PC-9 (cell line): ENCODE measurements at regions not wholly inside any gene's neighbourhood (a gene's known extent, or its start where the extent isn't known, plus 50 kb on each side); places are given as distances from the start of the nearest gene placed in this dataset.

Experiments
- BruUV-seq: library from RNA; stranded (reverse); fragments of 400-500 nt; replicated peaks from 2 replicates; lab custom pipeline; 2021; lab: Mats Ljungman, UMichigan
- CTCF ChIA-PET: fragments of 300-600 bp; sonication (Branson Sonifier 250); formaldehyde crosslinking; loops from one replicate; lab custom pipeline; 2022; ENCODE audit warnings: antibody characterized with exemption; lab: Charles Lee
- POLR2A ChIA-PET: fragments of 300-600 bp; sonication (Branson Sonifier 250); formaldehyde crosslinking; loops from one replicate; lab custom pipeline; 2022; ENCODE audit warnings: antibody characterized with exemption; ENCODE audit not compliant: unreplicated experiment; lab: Charles Lee
- DNase-seq, 2 experiments: peaks; one replicate each; pipeline versions ENCODE4 v3.0.0 to v3.0.0-alpha.2; 2015 to 2022; ENCODE audit warnings: mixed read lengths in 1 of 2
- H2AFZ ChIP-seq: fragments of 200-600 bp; sonication (generic); 2 replicates; pipeline ENCODE4 v1.8.1; 2017; ENCODE audit warnings: antibody characterized with exemption
- H3F3A ChIP-seq: fragments of 200-600 bp; sonication (generic); 2 replicates; pipeline ENCODE4 v1.8.1; 2017; ENCODE audit warnings: antibody characterized with exemption, mild to moderate bottlenecking, low read depth; ENCODE audit not compliant: insufficient read depth
- H3K27ac ChIP-seq: fragments of 200-600 bp; sonication (generic); 2 replicates; pipeline ENCODE4 v1.6.1; 2016; ENCODE audit warnings: mixed run types
- H3K27me3 ChIP-seq: fragments of 200-600 bp; sonication (generic); 2 replicates; pipeline ENCODE4 v1.6.1; 2016; ENCODE audit warnings: low read depth, mixed run types; ENCODE audit not compliant: insufficient read depth
- H3K36me3 ChIP-seq: fragments of 200-600 bp; sonication (generic); 2 replicates; pipeline ENCODE4 v1.6.1; 2016; ENCODE audit warnings: low read depth, mixed run types
- H3K4me1 ChIP-seq: fragments of 200-600 bp; sonication (generic); replicated peaks from 2 replicates; pipeline ENCODE4 v1.6.1; 2016; ENCODE audit warnings: mixed run types; ENCODE audit not compliant: insufficient read depth
- H3K4me2 ChIP-seq: fragments of 200-600 bp; sonication (generic); 2 replicates; pipeline ENCODE4 v1.6.1; 2017; ENCODE audit warnings: mixed run types
- H3K4me3 ChIP-seq: fragments of 200-600 bp; sonication (generic); 2 replicates; pipeline ENCODE4 v1.6.1; 2016; ENCODE audit warnings: mixed run types
- H3K79me2 ChIP-seq: fragments of 200-600 bp; sonication (generic); 2 replicates; pipeline ENCODE4 v1.6.1; 2017; ENCODE audit warnings: low read depth, mixed run types
- H3K9me2 ChIP-seq: fragments of 200-600 bp; sonication (generic); 2 replicates; pipeline ENCODE4 v1.8.1; 2017; ENCODE audit warnings: mild to moderate bottlenecking; ENCODE audit not compliant: insufficient read depth
- H3K9me3 ChIP-seq: fragments of 200-600 bp; sonication (generic); 2 replicates; pipeline ENCODE4 v1.8.1; 2016; ENCODE audit warnings: low read depth; ENCODE audit not compliant: insufficient read depth
- H4K20me1 ChIP-seq: fragments of 200-600 bp; sonication (generic); 2 replicates; pipeline ENCODE4 v1.8.1; 2017; ENCODE audit not compliant: insufficient read depth
- EZH2 ChIP-seq: fragments of 200-600 bp; sonication (generic); IDR thresholded peaks from 2 replicates; pipeline ENCODE4 v1.8.0; 2017; ENCODE audit warnings: antibody characterized with exemption, low read depth
- intact Hi-C: fragments of 100-400 bp; cut with micrococcal nuclease; formaldehyde crosslinking; loops from one replicate; pipeline ENCODE4 v1.10.0; 2022; ENCODE audit not compliant: unreplicated experiment
- TF ChIP-seq, protein P1 (sequence below): fragments of 200-600 bp; sonication (generic); conservative IDR thresholded peaks from 2 replicates; pipeline ENCODE4 v1.6.1; 2017; ENCODE audit warnings: mixed run types, antibody characterized with exemption, mild to moderate bottlenecking, moderate library complexity

DNA sequence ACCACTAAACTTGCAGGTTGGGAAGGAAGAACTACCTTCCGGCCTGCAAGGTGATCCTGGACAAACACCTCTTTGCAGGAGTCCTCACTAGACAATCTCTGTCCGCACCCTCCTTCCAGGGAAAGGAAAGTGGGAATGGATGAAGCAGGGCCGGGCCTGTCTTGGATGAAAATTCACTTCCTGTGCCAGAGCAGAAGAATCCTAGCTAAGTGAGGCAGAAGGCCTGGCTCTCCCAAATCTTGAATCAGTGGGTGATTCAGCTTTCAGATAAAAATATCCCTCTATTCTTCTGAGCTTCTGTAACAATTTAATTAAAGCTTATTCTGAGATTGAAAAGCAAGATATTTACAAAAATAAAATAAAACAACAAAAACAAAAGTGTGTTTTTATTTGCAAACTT, 281.9 kb upstream of the TLE4 start:
- no peaks in the 10 kb centered on the region for H3K9me2 ChIP-seq
- no peaks in the 10 kb centered on the region for H3K36me3 ChIP-seq
- no peak overlapping the region for H2AFZ ChIP-seq
- no peak for TF ChIP-seq EZH2
- TF ChIP-seq, protein P1, sequence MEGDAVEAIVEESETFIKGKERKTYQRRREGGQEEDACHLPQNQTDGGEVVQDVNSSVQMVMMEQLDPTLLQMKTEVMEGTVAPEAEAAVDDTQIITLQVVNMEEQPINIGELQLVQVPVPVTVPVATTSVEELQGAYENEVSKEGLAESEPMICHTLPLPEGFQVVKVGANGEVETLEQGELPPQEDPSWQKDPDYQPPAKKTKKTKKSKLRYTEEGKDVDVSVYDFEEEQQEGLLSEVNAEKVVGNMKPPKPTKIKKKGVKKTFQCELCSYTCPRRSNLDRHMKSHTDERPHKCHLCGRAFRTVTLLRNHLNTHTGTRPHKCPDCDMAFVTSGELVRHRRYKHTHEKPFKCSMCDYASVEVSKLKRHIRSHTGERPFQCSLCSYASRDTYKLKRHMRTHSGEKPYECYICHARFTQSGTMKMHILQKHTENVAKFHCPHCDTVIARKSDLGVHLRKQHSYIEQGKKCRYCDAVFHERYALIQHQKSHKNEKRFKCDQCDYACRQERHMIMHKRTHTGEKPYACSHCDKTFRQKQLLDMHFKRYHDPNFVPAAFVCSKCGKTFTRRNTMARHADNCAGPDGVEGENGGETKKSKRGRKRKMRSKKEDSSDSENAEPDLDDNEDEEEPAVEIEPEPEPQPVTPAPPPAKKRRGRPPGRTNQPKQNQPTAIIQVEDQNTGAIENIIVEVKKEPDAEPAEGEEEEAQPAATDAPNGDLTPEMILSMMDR: no peak
- no peak overlapping the region for H3K27ac ChIP-seq
- ChIA-PET CTCF (no interaction called here), POLR2A (no interaction called here)
- H3K4me1 ChIP-seq: no peaks in the 10 kb centered on the region
- H3K9me3 ChIP-seq: no peaks in the 10 kb centered on the region
- no peaks in the 10 kb centered on the region for H3K79me2 ChIP-seq
- no peaks in the 10 kb centered on the region for H4K20me1 ChIP-seq
- no peak for DNase-seq
- peaks cover 11% of the 10 kb centered on the region; the same call in 1 of the 2 replicates for H3K27me3 ChIP-seq
- H3K4me3 ChIP-seq: no peak overlapping the region
- no peaks in the 10 kb centered on the region for H3F3A ChIP-seq
- H3K4me2 ChIP-seq: no peak overlapping the region
- no TSS peak for BruUV-seq
- intact Hi-C loops: no loop called here

DNA sequence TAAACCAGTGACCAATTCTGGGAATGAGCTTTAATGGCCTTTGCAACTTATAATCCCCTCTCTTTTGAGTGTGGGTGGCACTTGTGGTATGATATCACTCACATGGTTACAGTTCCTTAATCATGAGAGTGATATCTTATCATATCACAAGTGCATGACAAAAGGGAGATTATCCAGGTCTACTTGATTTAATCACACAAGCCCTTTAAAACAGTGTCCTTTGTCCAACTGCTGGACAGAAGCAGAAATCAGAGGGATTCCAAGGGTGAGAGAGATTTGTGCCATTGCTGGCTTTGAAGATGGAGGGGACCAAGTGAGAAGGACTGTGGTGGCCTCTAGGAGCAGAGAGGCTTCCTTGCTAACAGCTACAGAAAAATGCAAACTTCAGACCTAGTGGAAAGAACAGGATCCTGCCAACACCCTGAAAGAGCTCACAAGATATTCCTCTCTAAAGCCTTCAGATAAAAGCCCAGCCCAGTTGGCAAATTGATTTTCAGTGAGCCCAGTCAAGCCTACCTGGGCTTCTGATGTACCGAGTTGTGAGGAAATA, 279.0 kb upstream of the TLE4 start:
- intact Hi-C loops: no loop called here
- H3K9me2 ChIP-seq: no peaks in the 10 kb centered on the region
- ChIA-PET CTCF (no interaction called here), POLR2A (no interaction called here)
- no peaks in the 10 kb centered on the region for H3K4me1 ChIP-seq
- no peaks in the 10 kb centered on the region for H3K36me3 ChIP-seq
- no peak overlapping the region for H2AFZ ChIP-seq
- H3K27me3 ChIP-seq: peaks cover 13% of the 10 kb centered on the region; the same call in 1 of the 2 replicates
- no peak overlapping the region for H3K4me3 ChIP-seq
- no peaks in the 10 kb centered on the region for H4K20me1 ChIP-seq
- no peak overlapping the region for H3K4me2 ChIP-seq
- H3K27ac ChIP-seq: no peak overlapping the region
- H3K9me3 ChIP-seq: no peaks in the 10 kb centered on the region
- TF ChIP-seq EZH2: no peak
- TF ChIP-seq, protein P1: no peak
- no peaks in the 10 kb centered on the region for H3K79me2 ChIP-seq
- H3F3A ChIP-seq: no peaks in the 10 kb centered on the region
- BruUV-seq: no TSS peak
- no peak for DNase-seq

DNA sequence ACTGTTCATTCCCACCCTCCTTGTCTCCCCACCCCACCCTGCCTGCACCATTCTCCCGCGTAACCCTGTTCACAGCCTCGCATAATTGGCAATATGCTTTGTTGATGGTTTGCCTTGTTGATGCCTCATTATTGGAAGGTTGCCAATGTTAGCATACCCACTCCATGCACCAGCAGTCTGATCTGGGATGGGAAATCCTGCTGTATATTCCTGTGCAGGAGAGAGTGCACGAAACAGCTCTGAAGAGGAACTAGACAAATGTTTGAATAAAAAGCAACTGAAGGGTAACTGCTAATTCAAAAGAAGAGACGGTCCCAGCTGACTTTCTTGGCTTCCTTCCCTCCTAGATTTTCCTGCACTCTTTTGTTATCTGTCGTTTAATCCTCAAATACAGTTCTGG, 271.7 kb upstream of the TLE4 start:
- H3K79me2 ChIP-seq: no peaks in the 10 kb centered on the region
- H3K27me3 ChIP-seq: peaks cover 13% of the 10 kb centered on the region; the same call in 1 of the 2 replicates
- intact Hi-C loops: no loop called here
- H3K9me2 ChIP-seq: no peaks in the 10 kb centered on the region
- no peaks in the 10 kb centered on the region for H4K20me1 ChIP-seq
- TF ChIP-seq, protein P1: no peak
- no peak for TF ChIP-seq EZH2
- H3F3A ChIP-seq: no peaks in the 10 kb centered on the region
- no peak overlapping the region for H3K27ac ChIP-seq
- no peaks in the 10 kb centered on the region for H3K36me3 ChIP-seq
- no peaks in the 10 kb centered on the region for H3K4me1 ChIP-seq
- no peak overlapping the region for H3K4me3 ChIP-seq
- POLR2A ChIA-PET: no interaction called here
- no peaks in the 10 kb centered on the region for H3K9me3 ChIP-seq
- H2AFZ ChIP-seq: no peak overlapping the region
- no TSS peak for BruUV-seq
- no peak overlapping the region for H3K4me2 ChIP-seq
- DNase-seq: no peak
- CTCF ChIA-PET: no interaction called here
